ENCODE measurements at regions not wholly inside any gene's neighbourhood (a gene's known extent, or its start where the extent isn't known, plus 50 kb on each side); places are given as distances from the start of the nearest gene placed in this dataset.

DNA sequence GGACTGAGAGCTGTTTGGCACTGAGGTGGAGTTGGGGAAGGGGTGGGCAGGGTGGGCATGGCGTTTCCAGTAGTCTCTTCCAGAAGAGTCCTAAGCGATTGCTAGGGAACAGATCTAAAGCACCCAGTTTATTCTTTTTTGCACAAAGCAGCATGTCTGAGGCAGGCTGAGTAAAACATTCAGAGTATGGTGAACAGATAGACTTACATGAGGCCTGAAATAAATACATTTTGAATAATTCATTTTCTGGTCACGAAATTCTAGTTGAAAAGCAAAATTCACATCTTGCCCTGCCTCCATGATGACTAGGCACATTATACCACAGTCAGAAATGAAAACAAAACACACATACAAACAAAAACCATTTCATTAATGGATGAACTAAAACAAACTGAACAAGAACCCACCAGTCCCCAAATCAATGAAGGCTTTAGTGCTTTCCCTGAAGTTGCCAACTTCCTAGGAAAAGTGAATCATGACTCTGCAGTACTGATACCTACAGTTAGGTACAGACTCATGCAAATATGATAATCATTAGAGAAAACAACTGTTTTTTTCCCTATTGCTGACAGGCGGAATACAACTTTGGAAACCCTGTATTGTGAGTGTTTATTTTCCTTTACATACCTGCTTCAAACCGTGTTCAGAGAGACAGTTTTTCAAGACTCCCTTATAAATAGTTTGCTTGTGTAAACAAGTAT is 702.9 kb upstream of the POU3F2 start:
- H3K4me3 ChIP-seq (replicated peaks; ENCODE audit: low read depth, low read length) = no peak overlapping the region
- TF ChIP-seq, protein P1, sequence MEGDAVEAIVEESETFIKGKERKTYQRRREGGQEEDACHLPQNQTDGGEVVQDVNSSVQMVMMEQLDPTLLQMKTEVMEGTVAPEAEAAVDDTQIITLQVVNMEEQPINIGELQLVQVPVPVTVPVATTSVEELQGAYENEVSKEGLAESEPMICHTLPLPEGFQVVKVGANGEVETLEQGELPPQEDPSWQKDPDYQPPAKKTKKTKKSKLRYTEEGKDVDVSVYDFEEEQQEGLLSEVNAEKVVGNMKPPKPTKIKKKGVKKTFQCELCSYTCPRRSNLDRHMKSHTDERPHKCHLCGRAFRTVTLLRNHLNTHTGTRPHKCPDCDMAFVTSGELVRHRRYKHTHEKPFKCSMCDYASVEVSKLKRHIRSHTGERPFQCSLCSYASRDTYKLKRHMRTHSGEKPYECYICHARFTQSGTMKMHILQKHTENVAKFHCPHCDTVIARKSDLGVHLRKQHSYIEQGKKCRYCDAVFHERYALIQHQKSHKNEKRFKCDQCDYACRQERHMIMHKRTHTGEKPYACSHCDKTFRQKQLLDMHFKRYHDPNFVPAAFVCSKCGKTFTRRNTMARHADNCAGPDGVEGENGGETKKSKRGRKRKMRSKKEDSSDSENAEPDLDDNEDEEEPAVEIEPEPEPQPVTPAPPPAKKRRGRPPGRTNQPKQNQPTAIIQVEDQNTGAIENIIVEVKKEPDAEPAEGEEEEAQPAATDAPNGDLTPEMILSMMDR (IDR thresholded peaks at IDR 0.05; ENCODE audit: low read length, missing control alignments) = no peak
- DNase-seq (ENCODE audit: low read depth) = no peak

- no peak overlapping the region for H3K4me3 ChIP-seq (replicated peaks; ENCODE audit: low read depth, low read length)
- no peak for DNase-seq (ENCODE audit: low read depth)
- TF ChIP-seq, protein P1 (IDR thresholded peaks at IDR 0.05; ENCODE audit: low read length, missing control alignments) = no peak
These were observed 698.0 kb upstream of the POU3F2 start for GRCh38 chr6:98136333-98136732.

- DNase-seq (ENCODE audit: low read depth) = no peak
- H3K4me3 ChIP-seq (replicated peaks; ENCODE audit: low read depth, low read length) = no peak overlapping the region
- TF ChIP-seq, protein P1 (IDR thresholded peaks at IDR 0.05; ENCODE audit: low read length, missing control alignments) = no peak
These were observed 697.0 kb upstream of the POU3F2 start for GRCh38 chr6:98137391-98137790.

- TF ChIP-seq, protein P1 (IDR thresholded peaks at IDR 0.05; ENCODE audit: low read length, missing control alignments) = no peak
- DNase-seq (ENCODE audit: low read depth) = no peak
- H3K4me3 ChIP-seq (replicated peaks; ENCODE audit: low read depth, low read length) = no peak overlapping the region
These were observed 691.5 kb upstream of the POU3F2 start for GRCh38 chr6:98142839-98143238.

GRCh38 chr6:98146656-98147055 is 687.7 kb upstream of the POU3F2 start:
- no peak overlapping the region for H3K4me3 ChIP-seq (replicated peaks; ENCODE audit: low read depth, low read length)
- TF ChIP-seq, protein P1 (IDR thresholded peaks at IDR 0.05; ENCODE audit: low read length, missing control alignments) = no peak
- no peak for DNase-seq (ENCODE audit: low read depth)

DNA sequence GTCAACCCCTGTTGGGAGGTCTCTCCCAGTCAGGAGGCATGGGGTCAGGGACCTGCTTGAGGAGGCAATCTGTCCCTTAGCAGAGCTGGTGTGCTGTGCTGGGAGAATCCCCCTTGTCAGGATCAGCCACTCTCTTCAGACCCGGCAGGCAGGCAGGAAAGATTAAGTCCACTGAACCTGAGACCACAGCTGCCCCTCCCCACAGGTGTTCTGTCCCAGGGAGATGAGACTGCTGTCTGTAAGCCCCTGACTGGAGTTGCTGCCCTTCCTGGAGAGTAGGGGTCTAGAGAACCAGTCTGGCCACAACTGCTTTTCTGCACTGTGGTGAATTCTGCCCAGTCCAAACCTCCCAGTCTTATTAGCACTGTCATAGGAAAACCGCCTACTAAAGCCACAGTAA is 677.8 kb upstream of the POU3F2 start:
- H3K4me3 ChIP-seq (replicated peaks; ENCODE audit: low read depth, low read length) = no peak overlapping the region
- no peak for DNase-seq (ENCODE audit: low read depth)
- TF ChIP-seq, protein P1 (IDR thresholded peaks at IDR 0.05; ENCODE audit: low read length, missing control alignments) = no peak

DNA sequence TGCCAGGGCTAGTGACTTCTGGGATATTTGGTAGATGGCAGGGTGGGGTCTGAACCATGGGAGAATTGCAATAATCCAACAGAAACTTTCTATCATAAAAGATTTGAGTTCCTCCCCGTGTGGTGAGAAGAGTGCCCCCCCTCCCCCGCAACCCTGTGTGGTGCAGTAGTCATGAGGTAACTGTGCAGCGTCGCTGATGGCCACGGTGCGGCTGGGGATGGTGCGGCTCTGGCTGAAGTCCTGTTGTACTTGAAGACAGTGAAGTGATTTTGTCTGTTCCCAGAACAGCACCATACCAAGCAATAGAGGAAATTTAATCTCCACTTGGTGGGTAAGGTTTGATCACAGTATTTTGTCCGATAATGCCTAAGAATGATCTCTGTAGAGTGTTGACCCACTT is 654.8 kb upstream of the POU3F2 start:
- TF ChIP-seq, protein P1 (IDR thresholded peaks at IDR 0.05; ENCODE audit: low read length, missing control alignments) = no peak
- no peak for DNase-seq (ENCODE audit: low read depth)
- no peak overlapping the region for H3K4me3 ChIP-seq (replicated peaks; ENCODE audit: low read depth, low read length)
